ENCODE measurements at regions not wholly inside any gene's neighbourhood (a gene's known extent, or its start where the extent isn't known, plus 50 kb on each side); places are given as distances from the start of the nearest gene placed in this dataset.
"Not testable (repeated sequence)": the region's sequence is repeated elsewhere in the genome, so short reads cannot be mapped to it uniquely, and the experiment has no call there.

- no peaks in the 10 kb centered on the region for H3K36me3 ChIP-seq (ENCODE audit: insufficient read depth, low read length)
- no peak overlapping the region for H3K27ac ChIP-seq
- TF ChIP-seq POLR2AphosphoS5 (IDR thresholded peaks at IDR 0.05; ENCODE audit: borderline replicate concordance, low read depth, low read length) (no peak), FOXP2 (optimal IDR thresholded peaks at IDR 0.05; ENCODE audit: control extremely low read depth, extremely low read length, insufficient read depth) (no peak), EZH2 (IDR thresholded peaks at IDR 0.05) (no peak)
- no peak overlapping the region for H3K9ac ChIP-seq (ENCODE audit: insufficient read length)
- H3K4me3 ChIP-seq, result no peak overlapping the region
- no peak for DNase-seq (ENCODE audit: low read depth, low spot score)
- no peaks in the 10 kb centered on the region for H3K9me3 ChIP-seq (ENCODE audit: low read depth, low read length)
Measured at GRCh38 chr4:131613824-131614216, 1535.3 kb upstream of the PCDH10 start.

GRCh38 chr4:131632877-131633276 is 1516.2 kb upstream of the PCDH10 start:
- TF ChIP-seq FOXP2 (optimal IDR thresholded peaks at IDR 0.05; ENCODE audit: control extremely low read depth, extremely low read length, insufficient read depth) (no peak), POLR2AphosphoS5 (IDR thresholded peaks at IDR 0.05; ENCODE audit: borderline replicate concordance, low read depth, low read length) (no peak), EZH2 (IDR thresholded peaks at IDR 0.05) (no peak)
- DNase-seq (ENCODE audit: low read depth, low spot score), result no peak
- no peaks in the 10 kb centered on the region for H3K9me3 ChIP-seq (ENCODE audit: low read depth, low read length)
- no peaks in the 10 kb centered on the region for H3K36me3 ChIP-seq (ENCODE audit: insufficient read depth, low read length)
- H3K4me3 ChIP-seq, result no peak overlapping the region
- no peak overlapping the region for H3K27ac ChIP-seq
- no peak overlapping the region for H3K9ac ChIP-seq (ENCODE audit: insufficient read length)

DNA sequence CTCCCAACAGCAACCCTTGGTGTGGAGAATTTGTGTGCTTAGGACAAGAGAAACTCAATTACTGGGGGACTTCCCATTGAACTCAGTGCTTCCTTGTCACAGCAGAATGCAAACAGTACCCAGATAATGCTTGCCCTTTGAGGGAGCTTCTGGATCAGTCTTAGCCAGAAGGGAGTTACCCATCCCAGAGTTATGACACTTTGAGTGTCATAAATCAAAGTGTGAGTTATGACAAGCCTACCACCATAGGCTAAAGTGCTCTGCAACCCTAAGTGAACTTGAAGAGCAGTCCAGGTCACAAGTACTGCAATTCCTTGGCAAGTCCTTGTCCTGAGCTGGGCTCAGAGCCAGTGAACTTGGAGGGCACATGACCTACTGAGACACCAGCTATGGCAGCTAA is 1513.9 kb upstream of the PCDH10 start:
- H3K4me3 ChIP-seq, result no peak overlapping the region
- DNase-seq (ENCODE audit: low read depth, low spot score), result no peak
- no peaks in the 10 kb centered on the region for H3K36me3 ChIP-seq (ENCODE audit: insufficient read depth, low read length)
- TF ChIP-seq EZH2 (IDR thresholded peaks at IDR 0.05), result no peak
- TF ChIP-seq FOXP2 (optimal IDR thresholded peaks at IDR 0.05; ENCODE audit: control extremely low read depth, extremely low read length, insufficient read depth), result no peak
- TF ChIP-seq POLR2AphosphoS5 (IDR thresholded peaks at IDR 0.05; ENCODE audit: borderline replicate concordance, low read depth, low read length), result no peak
- H3K27ac ChIP-seq, result no peak overlapping the region
- no peaks in the 10 kb centered on the region for H3K9me3 ChIP-seq (ENCODE audit: low read depth, low read length)
- H3K9ac ChIP-seq (ENCODE audit: insufficient read length), result no peak overlapping the region

DNA sequence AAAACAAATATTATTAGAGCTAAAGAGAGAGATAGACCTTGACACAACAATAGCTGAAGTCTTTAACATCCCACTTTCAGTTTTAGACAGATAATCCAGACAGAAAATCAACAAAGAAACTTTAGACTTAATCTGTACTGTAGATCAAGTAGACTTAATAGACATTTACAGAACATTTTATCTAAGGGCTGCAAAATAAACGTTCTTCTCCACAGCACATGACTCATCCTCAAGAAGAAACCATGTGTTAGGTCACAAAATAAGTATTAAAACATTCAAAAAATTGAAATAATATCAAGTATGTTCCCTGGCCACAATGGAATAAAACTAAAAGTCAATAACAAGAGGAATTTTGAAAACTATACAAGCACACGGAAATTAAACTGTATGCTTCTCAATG is 1510.3 kb upstream of the PCDH10 start:
- no peak overlapping the region for H3K9ac ChIP-seq (ENCODE audit: insufficient read length)
- no peaks in the 10 kb centered on the region for H3K9me3 ChIP-seq (ENCODE audit: low read depth, low read length)
- H3K36me3 ChIP-seq (ENCODE audit: insufficient read depth, low read length), result no peaks in the 10 kb centered on the region
- H3K27ac ChIP-seq, result no peak overlapping the region
- DNase-seq (ENCODE audit: low read depth, low spot score), result no peak
- TF ChIP-seq POLR2AphosphoS5 (IDR thresholded peaks at IDR 0.05; ENCODE audit: borderline replicate concordance, low read depth, low read length), result no peak
- TF ChIP-seq EZH2 (IDR thresholded peaks at IDR 0.05), result no peak
- no peak for TF ChIP-seq FOXP2 (optimal IDR thresholded peaks at IDR 0.05; ENCODE audit: control extremely low read depth, extremely low read length, insufficient read depth)
- H3K4me3 ChIP-seq, result no peak overlapping the region

- DNase-seq (ENCODE audit: low read depth, low spot score), result no peak
- no peak for TF ChIP-seq EZH2 (IDR thresholded peaks at IDR 0.05)
- TF ChIP-seq POLR2AphosphoS5 (IDR thresholded peaks at IDR 0.05; ENCODE audit: borderline replicate concordance, low read depth, low read length), result no peak
- TF ChIP-seq FOXP2 (optimal IDR thresholded peaks at IDR 0.05; ENCODE audit: control extremely low read depth, extremely low read length, insufficient read depth), result no peak
- H3K9ac ChIP-seq (ENCODE audit: insufficient read length), result no peak overlapping the region
- no peak overlapping the region for H3K27ac ChIP-seq
- no peaks in the 10 kb centered on the region for H3K9me3 ChIP-seq (ENCODE audit: low read depth, low read length)
- no peak overlapping the region for H3K4me3 ChIP-seq
- H3K36me3 ChIP-seq (ENCODE audit: insufficient read depth, low read length), result no peaks in the 10 kb centered on the region
Measured at GRCh38 chr4:131644619-131645018, 1504.5 kb upstream of the PCDH10 start.

DNA sequence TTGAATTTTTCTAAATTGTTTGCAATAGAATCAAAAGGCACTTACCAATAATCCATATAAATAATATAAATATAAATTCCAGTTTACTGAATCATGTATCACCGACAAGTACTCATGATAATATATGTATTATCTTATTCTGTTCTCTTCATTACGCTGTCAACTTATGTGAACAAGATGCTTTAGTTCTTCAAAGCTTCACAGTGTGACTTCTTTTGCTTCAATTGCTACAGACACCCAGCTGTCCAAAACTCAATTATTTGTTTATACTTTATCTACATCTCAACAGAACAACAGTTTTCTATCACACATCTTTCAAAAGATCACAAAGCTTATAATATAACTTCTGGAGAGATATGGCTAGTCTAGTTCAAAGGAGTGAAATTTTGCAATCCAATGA is 1499.9 kb upstream of the PCDH10 start:
- Histone ChIP-seq H3K9me3 (ENCODE audit: low read depth, low read length) (no peaks in the 10 kb centered on the region), H3K36me3 (ENCODE audit: insufficient read depth, low read length) (no peaks in the 10 kb centered on the region), H3K4me3 (no peak overlapping the region), H3K27ac (no peak overlapping the region), H3K9ac (ENCODE audit: insufficient read length) (no peak overlapping the region)
- no peak for DNase-seq (ENCODE audit: low read depth, low spot score)
- no peak for TF ChIP-seq POLR2AphosphoS5 (IDR thresholded peaks at IDR 0.05; ENCODE audit: borderline replicate concordance, low read depth, low read length)
- TF ChIP-seq EZH2 (IDR thresholded peaks at IDR 0.05), result no peak
- TF ChIP-seq FOXP2 (optimal IDR thresholded peaks at IDR 0.05; ENCODE audit: control extremely low read depth, extremely low read length, insufficient read depth), result no peak

GRCh38 chr4:131650951-131651350 is 1498.1 kb upstream of the PCDH10 start:
- Histone ChIP-seq H3K27ac (no peak overlapping the region), H3K9ac (ENCODE audit: insufficient read length) (no peak overlapping the region), H3K36me3 (ENCODE audit: insufficient read depth, low read length) (no peaks in the 10 kb centered on the region), H3K9me3 (ENCODE audit: low read depth, low read length) (no peaks in the 10 kb centered on the region), H3K4me3 (no peak overlapping the region)
- no peak for TF ChIP-seq POLR2AphosphoS5 (IDR thresholded peaks at IDR 0.05; ENCODE audit: borderline replicate concordance, low read depth, low read length)
- no peak for TF ChIP-seq EZH2 (IDR thresholded peaks at IDR 0.05)
- TF ChIP-seq FOXP2 (optimal IDR thresholded peaks at IDR 0.05; ENCODE audit: control extremely low read depth, extremely low read length, insufficient read depth), result no peak
- no peak for DNase-seq (ENCODE audit: low read depth, low spot score)

DNA sequence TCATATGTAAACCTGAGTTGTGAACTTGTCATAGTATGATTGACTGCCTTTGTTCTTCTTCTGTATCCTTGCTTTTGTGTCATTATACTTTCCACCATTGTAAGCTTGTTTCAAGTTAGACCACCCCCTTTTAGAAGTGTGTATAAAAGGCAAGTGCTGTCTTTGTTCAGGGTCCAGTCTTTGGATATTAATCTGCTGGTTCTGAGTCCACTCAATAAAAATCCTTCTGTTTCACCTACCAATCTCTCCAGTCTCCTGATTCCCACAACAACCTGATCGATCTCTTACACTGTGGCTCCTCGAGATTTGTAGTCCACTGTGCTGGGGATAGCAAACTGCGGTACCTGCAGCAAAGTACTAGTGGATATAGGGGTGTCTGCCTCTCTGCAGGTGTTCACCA is 1465.8 kb upstream of the PCDH10 start:
- not testable (repeated sequence) for DNase-seq (ENCODE audit: low read depth, low spot score); H3K9me3 ChIP-seq (ENCODE audit: low read depth, low read length); H3K9ac ChIP-seq (ENCODE audit: insufficient read length); H3K4me3 ChIP-seq; H3K36me3 ChIP-seq (ENCODE audit: insufficient read depth, low read length); H3K27ac ChIP-seq

DNA sequence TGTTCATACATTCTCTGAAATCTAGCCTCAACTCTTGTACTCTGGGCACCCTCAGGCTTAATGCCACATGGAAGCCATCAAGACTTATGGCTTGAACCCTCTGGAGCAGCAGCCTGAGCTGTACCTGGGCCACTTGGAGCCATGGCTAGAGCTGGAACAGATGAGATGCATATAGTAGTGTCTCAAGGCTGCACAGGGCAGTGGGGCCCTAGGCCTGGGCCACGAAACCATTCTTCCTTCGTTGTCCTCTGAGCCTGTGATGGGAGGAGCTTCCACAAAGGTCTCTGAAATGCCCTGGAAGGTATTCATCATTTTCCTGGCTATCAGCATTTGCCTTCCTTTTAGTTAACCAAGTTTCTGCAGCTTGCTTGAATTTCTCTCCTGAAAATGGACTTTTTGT is 1427.2 kb upstream of the PCDH10 start:
- H3K36me3 ChIP-seq (ENCODE audit: insufficient read depth, low read length), result no peaks in the 10 kb centered on the region
- TF ChIP-seq EZH2 (IDR thresholded peaks at IDR 0.05) (no peak), POLR2AphosphoS5 (IDR thresholded peaks at IDR 0.05; ENCODE audit: borderline replicate concordance, low read depth, low read length) (no peak), FOXP2 (optimal IDR thresholded peaks at IDR 0.05; ENCODE audit: control extremely low read depth, extremely low read length, insufficient read depth) (no peak)
- DNase-seq (ENCODE audit: low read depth, low spot score), result no peak
- no peak overlapping the region for H3K27ac ChIP-seq
- H3K9ac ChIP-seq (ENCODE audit: insufficient read length), result no peak overlapping the region
- H3K9me3 ChIP-seq (ENCODE audit: low read depth, low read length), result no peaks in the 10 kb centered on the region
- H3K4me3 ChIP-seq, result no peak overlapping the region

DNA sequence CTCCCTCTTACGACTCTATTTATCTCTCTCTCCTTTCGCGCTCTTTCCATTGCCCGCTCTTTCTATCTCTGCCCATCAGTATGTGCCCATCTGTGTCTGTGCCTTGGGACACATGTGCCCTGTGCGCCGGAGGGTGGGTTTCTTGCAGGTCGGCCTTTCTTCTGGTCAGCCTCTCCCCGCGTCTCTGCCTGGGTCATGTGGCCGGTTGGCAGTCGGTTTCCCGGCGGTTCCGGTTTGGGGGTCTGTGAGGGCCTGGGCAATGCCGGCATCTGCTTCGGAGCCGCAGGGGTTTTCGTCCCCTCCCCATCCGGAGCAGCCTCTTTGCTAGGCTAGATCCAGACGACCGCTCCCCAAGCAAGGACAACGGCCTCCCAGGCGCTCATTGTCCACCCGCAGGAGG is 1426.0 kb upstream of the PCDH10 start:
- not testable (repeated sequence) for H3K36me3 ChIP-seq (ENCODE audit: insufficient read depth, low read length); DNase-seq (ENCODE audit: low read depth, low spot score)

DNA sequence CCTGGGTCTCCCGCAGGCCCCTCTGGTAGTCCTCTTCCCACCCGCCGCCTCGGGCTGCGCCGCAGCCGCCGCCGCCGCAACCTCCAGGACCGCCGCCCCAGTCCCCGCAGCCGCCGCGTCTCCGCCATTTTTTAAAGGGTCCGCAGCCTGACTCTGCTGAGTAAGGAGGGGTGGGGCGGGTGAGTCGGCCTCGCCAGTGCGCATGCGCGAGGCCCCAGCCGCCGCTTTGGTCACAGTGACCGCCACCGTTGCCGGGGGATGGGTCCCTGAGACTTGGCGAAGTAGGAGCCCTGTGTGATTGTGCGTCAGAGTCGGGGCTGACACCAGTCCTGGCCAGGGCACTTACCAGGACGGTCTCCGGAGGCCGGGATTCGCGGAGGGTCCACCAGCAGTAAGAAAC is 1424.2 kb upstream of the PCDH10 start:
- H3K27ac ChIP-seq; H3K36me3 ChIP-seq (ENCODE audit: insufficient read depth, low read length); H3K4me3 ChIP-seq; H3K9ac ChIP-seq (ENCODE audit: insufficient read length); DNase-seq (ENCODE audit: low read depth, low spot score); H3K9me3 ChIP-seq (ENCODE audit: low read depth, low read length): not testable (repeated sequence)

More for the DNA sequence above, 1426.0 kb upstream of the PCDH10 start:
- H3K9ac ChIP-seq (ENCODE audit: insufficient read length); H3K4me3 ChIP-seq; H3K27ac ChIP-seq; H3K9me3 ChIP-seq (ENCODE audit: low read depth, low read length): not testable (repeated sequence)

DNA sequence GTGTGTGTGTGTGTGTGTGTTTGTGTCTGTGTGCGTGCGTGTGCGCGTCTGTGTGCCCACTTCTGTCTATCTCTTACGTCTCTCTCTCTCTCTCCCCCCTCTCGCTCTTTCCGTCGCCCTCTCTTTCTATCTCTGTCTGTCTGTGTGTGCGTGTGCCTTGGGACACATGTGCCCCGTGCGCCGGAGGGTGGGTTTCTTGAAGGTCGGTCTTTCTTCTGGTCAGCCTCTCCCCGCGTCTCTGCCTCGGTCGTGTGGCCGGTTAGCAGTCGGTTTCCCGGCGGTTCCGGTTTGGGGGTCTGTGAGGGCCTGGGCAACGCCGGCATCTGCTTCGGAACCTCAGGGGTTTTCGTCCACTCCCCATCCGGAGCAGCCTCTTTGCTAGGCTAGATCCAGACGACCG is 1423.6 kb upstream of the PCDH10 start:
- H3K4me3 ChIP-seq; DNase-seq (ENCODE audit: low read depth, low spot score); H3K9ac ChIP-seq (ENCODE audit: insufficient read length); H3K27ac ChIP-seq; H3K36me3 ChIP-seq (ENCODE audit: insufficient read depth, low read length); H3K9me3 ChIP-seq (ENCODE audit: low read depth, low read length): not testable (repeated sequence)

- not testable (repeated sequence) for H3K9ac ChIP-seq (ENCODE audit: insufficient read length); H3K4me3 ChIP-seq; H3K9me3 ChIP-seq (ENCODE audit: low read depth, low read length); H3K36me3 ChIP-seq (ENCODE audit: insufficient read depth, low read length); H3K27ac ChIP-seq; DNase-seq (ENCODE audit: low read depth, low spot score)
Measured at GRCh38 chr4:131726940-131727339, 1422.2 kb upstream of the PCDH10 start.

Data from SK-N-MC (cell line).